GM06990 (cell line): ENCODE measurements at regions not wholly inside any gene's neighbourhood (a gene's known extent, or its start where the extent isn't known, plus 50 kb on each side); places are given as distances from the start of the nearest gene placed in this dataset.

ENCODE experiments used
- DNase-seq: peaks from one replicate; pipeline ENCODE4 v3.0.0-alpha.2; 2011; ENCODE audit not compliant: insufficient read length; ENCODE audit errors: extremely low read depth
- H3K27me3 ChIP-seq: replicated peaks from 2 replicates; pipeline ENCODE4 v1.6.0; 2011; ENCODE audit warnings: low read length; ENCODE audit not compliant: control insufficient read depth, insufficient read depth
- H3K36me3 ChIP-seq: 2 replicates; pipeline ENCODE4 v1.5.1; 2011; ENCODE audit warnings: low read length; ENCODE audit not compliant: control insufficient read depth, insufficient read depth
- H3K4me3 ChIP-seq: replicated peaks from 2 replicates; pipeline ENCODE4 v1.5.1; 2011; ENCODE audit warnings: low read depth, mild to moderate bottlenecking, control low read depth, low read length
- CTCF ChIP-seq: IDR thresholded peaks from 2 replicates; pipeline ENCODE4 v1.5.1; 2011; ENCODE audit warnings: low read length, control low read depth, mild to moderate bottlenecking, inconsistent platforms; ENCODE audit not compliant: insufficient read depth, poor library complexity, severe bottlenecking

GRCh38 chr5:148000036-148000435 lies 63.7 kb upstream of the SPINK5 start:
- Histone ChIP-seq H3K36me3 (no peaks in the 10 kb centered on the region), H3K4me3 (no peak overlapping the region), H3K27me3 (no peaks in the 10 kb centered on the region)
- DNase-seq: no peak
- TF ChIP-seq CTCF: no peak

- Histone ChIP-seq H3K27me3 (no peaks in the 10 kb centered on the region), H3K36me3 (no peaks in the 10 kb centered on the region), H3K4me3 (no peak overlapping the region)
- TF ChIP-seq CTCF: no peak
- DNase-seq: no peak
Observed at GRCh38 chr5:147998704-147999103, 65.1 kb upstream of the SPINK5 start.

- no peak for TF ChIP-seq CTCF
- H3K4me3 ChIP-seq: no peak overlapping the region
- no peaks in the 10 kb centered on the region for H3K36me3 ChIP-seq
- DNase-seq: no peak
- no peaks in the 10 kb centered on the region for H3K27me3 ChIP-seq
Observed at GRCh38 chr5:147997486-147997885, 66.3 kb upstream of the SPINK5 start.

GRCh38 chr5:147996379-147996778 lies 67.4 kb upstream of the SPINK5 start:
- no peaks in the 10 kb centered on the region for H3K36me3 ChIP-seq
- no peak overlapping the region for H3K4me3 ChIP-seq
- H3K27me3 ChIP-seq: no peaks in the 10 kb centered on the region
- DNase-seq: no peak
- no peak for TF ChIP-seq CTCF

GRCh38 chr5:147995846-147996245 lies 67.9 kb upstream of the SPINK5 start:
- TF ChIP-seq CTCF: no peak
- DNase-seq: no peak

GRCh38 chr5:147989994-147990393 lies 73.8 kb upstream of the SPINK5 start:
- Histone ChIP-seq H3K36me3 (no peaks in the 10 kb centered on the region), H3K4me3 (no peak overlapping the region), H3K27me3 (no peaks in the 10 kb centered on the region)
- no peak for TF ChIP-seq CTCF
- DNase-seq: no peak

More at GRCh38 chr5:147995846-147996245, 67.9 kb upstream of the SPINK5 start:
- no peaks in the 10 kb centered on the region for H3K27me3 ChIP-seq
- H3K36me3 ChIP-seq: no peaks in the 10 kb centered on the region
- no peak overlapping the region for H3K4me3 ChIP-seq
